NCI-H1694 (cell line): ENCODE measurements at regions not wholly inside any gene's neighbourhood (a gene's known extent, or its start where the extent isn't known, plus 50 kb on each side); places are given as distances from the start of the nearest gene placed in this dataset.

Experiments
- DNase-seq: peaks from one replicate; lab custom pipeline; 2025; lab: John Stamatoyannopoulos, UW

DNA sequence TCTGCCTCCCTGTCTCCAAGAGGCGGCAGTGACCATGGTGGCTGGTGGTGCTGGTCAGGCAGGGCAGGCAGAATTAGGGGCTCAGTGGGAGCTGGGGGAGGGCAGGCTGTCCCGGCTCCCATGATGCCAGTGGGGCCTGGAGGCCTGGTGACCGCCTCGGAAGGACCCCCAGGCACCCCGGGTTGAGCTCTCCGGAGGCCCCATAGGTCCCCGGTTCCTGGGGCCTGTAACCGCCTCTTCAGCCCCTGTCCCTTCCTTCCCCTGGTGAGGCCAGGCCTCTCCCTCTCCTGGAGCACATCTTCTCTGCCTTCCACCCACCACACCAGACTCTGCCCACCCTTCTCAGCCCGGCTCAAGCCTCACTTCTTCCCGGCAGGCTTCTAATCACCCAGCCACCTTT, 117.7 kb upstream of the GSC start:
- no peak for DNase-seq

DNA sequence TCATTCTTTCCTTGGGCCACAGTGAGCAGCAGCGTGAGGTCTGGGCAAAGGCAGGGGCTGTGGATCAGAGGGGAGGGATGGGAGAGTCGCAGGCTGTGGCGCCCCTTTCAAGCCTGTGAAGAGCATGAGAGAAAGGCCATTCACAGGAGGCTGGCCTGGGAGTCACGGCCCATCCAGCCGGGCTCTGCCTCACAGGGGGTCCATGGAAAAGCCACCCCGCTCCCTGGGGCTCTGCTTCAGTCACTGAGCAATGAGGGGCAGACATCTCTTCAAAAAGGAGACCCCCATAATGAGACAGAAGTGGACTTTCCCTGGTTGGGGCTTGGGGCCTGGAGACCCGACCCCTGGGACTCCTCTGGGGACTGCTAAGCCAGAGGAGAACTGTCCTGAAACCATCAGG, 117.0 kb upstream of the GSC start:
- DNase-seq: no peak

DNA sequence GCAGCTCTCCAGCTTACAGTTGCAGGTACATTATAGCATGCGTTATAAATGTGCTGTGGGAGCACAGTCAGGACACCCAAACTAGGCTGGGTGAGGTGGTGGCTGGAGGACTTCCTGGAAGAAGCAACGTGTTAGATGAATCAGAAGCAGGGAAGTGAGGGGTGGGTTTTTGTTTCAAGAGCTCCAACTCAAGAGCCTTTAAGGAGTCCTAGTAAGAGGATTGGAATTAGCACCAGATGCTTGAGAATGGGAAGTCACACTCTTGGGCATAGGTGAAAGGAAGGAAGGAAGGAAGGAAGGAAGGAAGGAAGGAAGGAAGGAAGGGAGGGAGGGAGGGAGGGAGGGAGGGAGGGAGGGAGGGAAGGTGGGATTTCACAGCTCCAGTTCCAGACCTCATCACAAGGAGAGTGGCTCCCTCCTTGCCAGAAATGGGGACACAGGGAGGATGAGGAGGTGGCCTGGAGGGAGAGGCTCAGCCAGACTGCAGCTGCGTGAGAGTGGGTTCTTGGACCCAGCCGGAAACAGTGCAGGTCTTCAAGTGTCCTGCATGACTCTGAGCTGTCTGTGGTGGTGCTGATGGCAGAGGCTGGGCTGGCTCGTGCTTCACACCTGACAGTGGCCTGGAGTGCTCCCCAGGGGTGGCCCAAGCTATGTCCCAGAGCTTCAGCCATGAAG, 115.7 kb upstream of the GSC start:
- no peak for DNase-seq

GRCh38 chr14:94884616-94885230, 114.8 kb upstream of the GSC start:
- no peak for DNase-seq

- no peak for DNase-seq
These were observed 112.5 kb upstream of the GSC start for GRCh38 chr14:94882401-94882800.

DNA sequence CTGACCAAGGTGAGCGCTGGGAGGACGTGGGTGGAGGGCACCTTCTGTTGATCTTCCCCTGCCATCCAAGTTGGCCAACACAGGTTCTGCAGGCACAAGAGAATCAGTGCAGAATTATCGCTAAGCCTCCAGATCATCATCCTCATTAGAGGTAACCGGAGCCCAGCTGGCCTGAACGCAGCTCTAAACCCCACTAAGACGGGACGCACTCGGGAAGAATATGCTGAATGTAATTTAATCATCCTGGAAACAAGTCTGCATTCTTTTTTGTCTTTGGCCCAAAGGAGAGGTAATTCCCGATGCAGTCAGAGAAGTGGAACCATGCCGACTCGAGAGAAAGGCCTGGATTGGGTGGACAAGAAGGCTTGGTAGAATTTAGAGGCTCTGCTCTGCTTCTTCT, 111.0 kb upstream of the GSC start:
- no peak for DNase-seq

DNA sequence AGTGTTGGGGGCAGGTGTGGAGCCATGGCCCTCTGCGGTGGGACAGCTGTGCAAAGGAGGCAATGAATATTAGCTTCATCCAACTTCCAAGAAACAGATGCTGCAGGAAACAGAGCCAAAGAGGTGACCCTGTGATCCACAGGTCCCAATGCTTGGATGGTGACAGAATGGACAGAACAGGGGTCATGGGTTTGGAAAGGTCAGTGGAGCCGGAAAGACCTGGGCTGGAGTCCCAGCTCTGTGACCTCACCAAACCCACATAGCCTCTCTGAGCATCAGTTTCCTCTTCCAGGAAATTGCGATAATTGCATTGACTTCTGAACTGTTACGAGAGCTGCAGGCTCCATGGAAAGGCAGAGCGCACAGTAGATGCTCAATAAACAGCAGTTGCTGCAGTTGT, 110.2 kb upstream of the GSC start:
- DNase-seq: no peak

DNA sequence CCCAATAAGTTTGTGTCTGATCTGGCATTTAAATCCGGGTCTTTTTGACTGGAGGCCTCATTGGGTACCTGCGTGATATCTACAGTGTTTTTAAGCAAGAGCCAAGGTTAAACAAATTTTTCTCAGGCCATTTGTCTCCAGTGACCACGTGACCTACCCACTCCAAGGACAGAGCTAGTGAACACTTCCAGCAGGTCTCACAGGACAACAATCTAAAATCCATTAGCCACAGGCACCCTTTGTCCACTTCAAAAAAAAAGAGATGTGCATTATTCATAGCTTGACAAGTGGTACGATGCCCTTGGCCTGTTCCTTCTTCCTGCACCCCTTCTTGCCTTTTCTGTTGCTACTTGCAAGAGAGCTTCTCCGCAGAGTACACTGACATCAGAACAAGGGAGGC, 109.6 kb upstream of the GSC start:
- DNase-seq: no peak

DNA sequence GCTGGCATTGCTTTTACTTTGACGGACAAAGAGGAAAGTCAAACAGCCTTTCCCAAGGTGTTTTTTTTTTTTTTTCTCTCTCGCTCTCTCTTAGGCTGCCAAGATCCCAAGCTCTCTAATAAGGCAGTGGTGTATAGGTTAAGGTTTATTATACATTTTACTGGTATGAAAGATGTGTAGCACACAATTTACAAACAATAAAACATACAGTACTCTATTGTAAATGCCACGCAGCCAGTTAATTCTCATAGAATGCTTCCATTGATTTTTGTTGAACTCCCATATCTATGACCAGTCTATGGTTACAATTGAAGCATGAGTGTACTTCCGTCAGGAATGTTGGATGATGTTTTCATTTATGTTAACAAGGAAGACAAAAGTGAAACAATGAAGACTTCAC, 106.4 kb upstream of the GSC start:
- DNase-seq: no peak

DNA sequence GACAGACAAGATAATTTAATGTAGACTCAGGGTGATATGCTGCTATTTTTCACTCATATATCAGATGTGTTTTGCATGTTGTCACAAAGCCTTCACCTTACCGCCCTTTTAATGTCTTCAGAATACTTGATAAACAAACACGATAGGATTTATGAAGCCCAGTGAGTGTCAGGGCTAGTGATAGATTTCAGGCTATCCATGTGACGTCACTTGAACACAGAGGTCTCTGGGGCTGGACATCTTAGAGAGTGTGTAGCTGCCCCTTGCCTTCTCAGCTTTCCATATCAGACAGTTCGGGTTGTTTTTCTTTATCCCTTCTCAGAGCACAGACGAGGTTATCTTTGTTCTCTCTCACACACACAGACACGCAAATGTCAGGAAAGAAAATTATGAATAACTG, 105.3 kb upstream of the GSC start:
- DNase-seq: no peak

DNA sequence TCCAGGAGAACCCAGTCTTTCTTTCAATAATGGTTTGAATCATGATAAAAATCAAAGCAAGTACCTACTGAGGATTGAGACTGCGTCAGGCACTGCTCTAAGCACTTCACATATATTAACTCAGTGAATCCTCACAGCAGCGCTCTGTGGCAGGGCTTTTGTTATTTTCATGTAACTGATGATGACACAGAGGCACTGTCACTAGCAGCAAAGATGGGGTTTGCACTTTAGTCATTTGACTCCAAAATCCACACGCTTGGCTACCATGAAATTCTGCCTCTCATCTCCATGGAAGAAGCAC, 98.8 kb upstream of the GSC start:
- DNase-seq: no peak

- no peak for DNase-seq
These were observed 98.2 kb upstream of the GSC start for GRCh38 chr14:94867946-94868771.

DNA sequence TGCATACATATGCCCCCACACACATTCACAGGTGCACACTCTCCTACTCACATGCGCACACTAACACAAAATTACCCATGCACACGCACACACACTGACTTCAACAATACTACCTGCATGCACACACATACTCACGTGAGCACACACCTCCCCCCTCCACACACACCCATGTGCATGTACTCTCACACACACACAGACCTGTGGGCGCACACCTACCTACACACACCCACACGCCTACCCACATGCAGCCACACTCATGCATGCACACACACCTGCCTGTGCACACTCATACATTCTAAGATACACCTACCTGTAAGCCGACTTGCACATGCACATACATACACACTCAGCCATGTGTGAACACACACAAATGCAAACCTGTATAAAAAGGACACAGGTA, 97.3 kb upstream of the GSC start:
- no peak for DNase-seq

- no peak for DNase-seq
These were observed 94.7 kb upstream of the GSC start for GRCh38 chr14:94864387-94865195.

DNA sequence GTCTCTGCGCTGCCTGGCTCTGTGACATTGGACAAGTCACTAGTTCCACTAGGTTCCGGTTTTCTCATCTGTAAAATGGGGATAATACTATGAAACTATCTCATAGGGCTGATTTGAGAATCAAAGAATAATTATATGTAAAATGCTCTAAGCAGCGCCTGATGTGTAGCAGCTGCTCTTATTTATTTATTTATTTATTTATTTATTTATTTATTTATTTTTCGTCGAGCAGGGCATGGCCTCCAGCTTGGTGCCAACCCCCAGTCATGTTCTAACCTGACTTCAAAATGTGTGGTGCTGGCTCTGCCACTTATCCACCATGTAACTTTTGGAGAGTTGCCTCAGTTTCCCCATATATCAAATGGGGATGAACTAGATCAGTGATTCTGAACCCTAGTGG, 93.5 kb upstream of the GSC start:
- DNase-seq: no peak

GRCh38 chr14:94857950-94858349, 88.0 kb upstream of the GSC start:
- no peak for DNase-seq

GRCh38 chr14:94853920-94854319, 84.0 kb upstream of the GSC start:
- no peak for DNase-seq

DNA sequence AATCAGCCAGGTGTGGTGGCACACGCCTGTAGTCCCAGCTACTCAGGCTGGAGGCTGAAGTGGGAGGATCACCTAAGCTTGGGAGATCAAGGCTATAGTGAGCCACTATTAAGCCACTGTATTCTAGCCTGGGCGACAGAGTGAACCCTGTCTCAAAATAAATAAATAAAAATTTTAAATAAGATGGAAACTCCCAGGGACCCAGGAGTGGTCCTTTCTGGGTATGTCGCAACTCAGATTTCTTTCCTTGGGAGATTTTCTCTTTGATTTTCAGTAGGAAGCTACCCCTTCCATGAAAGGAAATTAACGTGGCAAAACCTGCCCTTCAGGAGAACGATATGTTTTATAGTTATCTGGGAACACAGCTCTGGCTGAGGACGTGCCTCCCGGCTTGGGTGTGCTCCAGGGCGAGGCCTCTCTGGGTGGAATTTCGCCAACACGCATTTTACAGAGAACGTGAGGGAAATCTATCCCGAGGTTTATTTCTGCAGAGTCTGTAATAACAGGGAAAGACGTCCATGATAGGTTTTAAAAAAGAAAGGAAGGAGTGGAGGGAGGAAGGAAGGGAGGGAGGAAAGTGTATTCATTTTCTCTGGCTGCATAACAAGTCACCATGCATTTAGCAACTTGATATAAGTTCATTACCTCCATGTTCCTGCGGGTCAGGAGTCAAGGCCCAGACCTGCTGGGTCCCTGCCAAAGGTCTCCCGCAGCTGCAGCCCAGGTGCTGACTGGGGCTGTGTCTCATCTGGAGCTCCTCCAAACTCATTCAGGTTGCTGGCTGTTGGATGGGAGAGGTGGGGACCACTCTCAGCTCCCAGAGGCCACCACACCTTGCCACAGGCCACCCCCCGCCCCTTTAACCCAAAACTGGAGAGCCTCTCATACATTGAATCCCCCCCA, 80.6 kb upstream of the GSC start:
- no peak for DNase-seq

GRCh38 chr14:94844593-94845152, 74.8 kb upstream of the GSC start:
- DNase-seq: no peak

DNA sequence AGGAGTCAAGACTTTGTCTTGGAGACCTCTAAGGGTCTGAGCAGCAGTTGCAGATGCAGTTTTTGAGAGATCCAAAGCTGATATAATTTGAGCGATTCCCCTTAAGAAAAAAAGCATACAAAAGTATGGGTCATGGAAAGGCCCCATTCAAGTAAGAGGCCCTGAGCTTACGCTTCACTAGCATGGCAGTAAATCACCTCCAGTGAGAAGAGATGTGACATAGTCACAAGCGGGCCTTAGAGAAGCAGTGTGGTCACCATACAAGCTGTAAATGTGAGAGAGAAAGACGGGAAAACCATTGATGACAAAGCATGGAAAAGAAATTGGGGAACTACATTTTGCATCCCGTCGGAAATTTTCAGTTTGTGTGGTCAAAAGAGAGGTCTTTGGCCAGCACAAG, 70.6 kb upstream of the GSC start:
- DNase-seq: no peak

GRCh38 chr14:94839348-94839747, 69.4 kb upstream of the GSC start:
- no peak for DNase-seq
